Vagina (tissue), 2 donors: ENCODE measurements at regions not wholly inside any gene's neighbourhood (a gene's known extent, or its start where the extent isn't known, plus 50 kb on each side); places are given as distances from the start of the nearest gene placed in this dataset.

Experiments used
- CTCF ChIP-seq, 3 experiments: fragments of 450-650 bp in 2 of 3; fragments of 200-600 bp in 1 of 3; sonication (generic) in 1 of 3; IDR thresholded peaks; one replicate each; pipeline ENCODE4 v1.5.1; 2017 to 2019; ENCODE audit warnings: antibody characterized with exemption in 3 of 3, mild to moderate bottlenecking in 2 of 3, moderate library complexity in 2 of 3
- POLR2AphosphoS5 ChIP-seq, 2 donors: sonication (generic); formaldehyde crosslinking; IDR thresholded peaks; one replicate each; pipeline ENCODE4 v1.9.0; 2017; ENCODE audit warnings: antibody characterized with exemption in 2 of 2, mild to moderate bottlenecking in 2 of 2, low read depth in 1 of 2; ENCODE audit not compliant: insufficient read depth in 1 of 2

GRCh38 chr7:136655414-136655813 lies 213.0 kb upstream of the CHRM2 start:
- no peak for TF ChIP-seq CTCF (IDR thresholded peaks at IDR 0.05)
- no peak for TF ChIP-seq POLR2AphosphoS5 (IDR thresholded peaks at IDR 0.05; ENCODE audit: insufficient read depth in 1 of 2, low read depth in 1 of 2)
